ENCODE measurements at regions not wholly inside any gene's neighbourhood (a gene's known extent, or its start where the extent isn't known, plus 50 kb on each side); places are given as distances from the start of the nearest gene placed in this dataset.
A peak's percentile ranks its signal among the peaks of the same experiment; 100 is the strongest.
"Not testable (repeated sequence)": the region's sequence is repeated elsewhere in the genome, so short reads cannot be mapped to it uniquely, and the experiment has no call there.

DNA sequence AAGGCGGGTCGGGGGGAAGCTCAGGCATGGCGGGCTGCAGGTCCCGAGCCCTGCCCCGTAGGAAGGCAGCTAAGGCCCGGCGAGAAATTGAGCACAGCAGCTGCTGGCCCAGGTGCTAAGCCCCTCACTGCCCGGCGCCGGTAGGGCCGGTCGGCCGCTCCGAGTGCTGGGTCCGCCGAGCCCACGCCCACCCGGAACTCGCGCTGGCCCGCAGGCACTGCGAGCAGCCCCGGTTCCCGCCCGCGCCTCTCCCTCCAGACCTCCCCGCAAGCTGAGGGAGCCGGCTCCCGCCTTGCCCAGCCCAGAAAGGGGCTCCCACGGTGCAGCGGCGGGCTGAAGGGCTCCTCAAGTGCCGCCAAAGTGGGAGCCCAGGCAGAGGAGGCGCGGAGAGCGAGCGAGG is 209.9 kb downstream of the TRIB2 start:
- H3K27me3 Mint-ChIP-seq, result peaks cover 11% of the 10 kb centered on the region
- H3K9me3 Mint-ChIP-seq, H3K27ac Mint-ChIP-seq, H3K4me3 Mint-ChIP-seq, ATAC-seq, H3K36me3 Mint-ChIP-seq: not testable (repeated sequence)
- peaks cover 20% of the 10 kb centered on the region for H3K4me1 Mint-ChIP-seq

DNA sequence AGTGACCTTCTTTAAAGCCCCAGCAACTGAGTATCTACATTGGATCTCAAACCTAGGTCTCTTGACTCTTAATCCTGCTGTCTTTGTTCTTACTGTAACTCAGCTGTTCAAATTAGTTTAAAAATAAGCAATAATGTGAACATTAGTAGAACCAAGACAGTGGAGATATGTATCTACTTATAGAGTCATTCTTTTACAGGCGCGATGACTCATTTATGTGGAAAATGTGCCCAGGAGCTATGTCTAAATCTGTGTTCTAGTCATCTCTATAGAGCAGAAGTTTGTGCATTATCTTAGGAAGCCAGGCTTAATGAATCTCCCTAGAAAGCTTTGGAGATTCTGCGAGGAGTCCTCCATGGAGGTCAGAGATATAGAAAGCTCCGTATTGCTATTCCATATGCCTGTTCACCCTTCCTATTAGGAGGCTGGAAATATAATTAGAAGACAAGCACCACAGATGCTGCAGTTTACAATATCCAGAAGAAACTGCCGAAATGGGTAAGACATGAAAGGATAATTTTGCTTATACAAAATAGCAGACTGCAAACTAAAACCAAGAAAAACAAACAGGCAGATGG is 211.6 kb downstream of the TRIB2 start:
- Mint-ChIP-seq H3K9me3 (no peaks in the 10 kb centered on the region), H3K36me3 (no peaks in the 10 kb centered on the region), H3K27me3 (peaks cover 11% of the 10 kb centered on the region), H3K27ac (no peak overlapping the region), H3K4me3 (no peak overlapping the region), H3K4me1 (peaks cover 20% of the 10 kb centered on the region)
- no peak for ATAC-seq

DNA sequence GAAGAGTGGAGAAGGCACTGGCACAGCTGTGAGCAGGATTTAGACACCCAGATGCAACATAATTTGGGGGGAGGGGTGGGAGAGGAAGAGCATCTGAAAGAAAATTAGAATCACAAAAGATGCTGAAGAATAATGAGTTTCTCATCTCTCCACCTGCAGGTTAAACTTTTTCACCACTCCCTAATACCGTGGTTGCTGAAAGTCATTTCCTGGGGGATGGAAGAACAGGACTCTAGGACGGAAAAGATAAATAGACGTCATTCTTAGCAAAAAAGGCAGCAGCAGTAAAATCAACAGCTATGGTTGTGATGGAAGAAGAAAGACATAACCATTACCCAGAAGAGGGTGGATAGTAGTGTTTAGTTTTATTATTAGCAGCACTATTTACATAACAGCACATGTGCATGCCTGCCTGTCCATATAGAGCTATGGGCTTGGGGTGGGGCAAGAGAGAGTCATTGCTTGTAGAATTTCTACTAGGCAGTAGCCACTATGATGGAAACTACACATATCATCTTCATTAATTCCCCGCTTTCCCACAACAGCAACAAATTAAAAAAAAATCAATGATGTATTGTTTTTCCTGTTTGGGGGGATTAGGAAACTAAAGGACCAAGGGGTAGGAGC is 212.2 kb downstream of the TRIB2 start:
- no peak for ATAC-seq
- Mint-ChIP-seq H3K36me3 (no peaks in the 10 kb centered on the region), H3K27me3 (peaks cover 11% of the 10 kb centered on the region), H3K27ac (no peak overlapping the region), H3K9me3 (no peaks in the 10 kb centered on the region), H3K4me1 (peaks cover 20% of the 10 kb centered on the region), H3K4me3 (no peak overlapping the region)

DNA sequence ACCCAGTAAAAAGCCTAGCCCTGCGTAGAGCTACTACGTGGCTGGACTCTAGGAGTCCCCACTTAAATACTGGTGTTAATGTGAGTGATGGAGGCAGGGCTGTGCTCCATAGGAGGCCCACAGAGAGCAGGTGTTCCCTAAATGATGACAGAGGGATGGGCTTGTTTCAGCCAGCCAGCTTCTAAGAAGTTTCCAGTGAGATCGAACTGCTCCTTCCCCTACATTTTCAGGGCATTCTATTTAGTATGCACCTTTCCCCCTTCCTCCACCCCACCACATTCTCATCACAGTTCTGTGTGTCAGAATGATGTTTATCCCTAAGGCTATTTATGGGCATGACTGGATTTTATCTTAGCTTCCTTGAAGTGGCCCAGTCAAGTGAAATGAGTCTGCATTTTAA is 213.0 kb downstream of the TRIB2 start:
- H3K27me3 Mint-ChIP-seq, result peaks cover 4% of the 10 kb centered on the region
- no peak overlapping the region for H3K27ac Mint-ChIP-seq
- no peak overlapping the region for H3K4me3 Mint-ChIP-seq
- H3K36me3 Mint-ChIP-seq, result no peaks in the 10 kb centered on the region
- no peak for ATAC-seq
- peaks cover 20% of the 10 kb centered on the region for H3K4me1 Mint-ChIP-seq
- no peaks in the 10 kb centered on the region for H3K9me3 Mint-ChIP-seq

DNA sequence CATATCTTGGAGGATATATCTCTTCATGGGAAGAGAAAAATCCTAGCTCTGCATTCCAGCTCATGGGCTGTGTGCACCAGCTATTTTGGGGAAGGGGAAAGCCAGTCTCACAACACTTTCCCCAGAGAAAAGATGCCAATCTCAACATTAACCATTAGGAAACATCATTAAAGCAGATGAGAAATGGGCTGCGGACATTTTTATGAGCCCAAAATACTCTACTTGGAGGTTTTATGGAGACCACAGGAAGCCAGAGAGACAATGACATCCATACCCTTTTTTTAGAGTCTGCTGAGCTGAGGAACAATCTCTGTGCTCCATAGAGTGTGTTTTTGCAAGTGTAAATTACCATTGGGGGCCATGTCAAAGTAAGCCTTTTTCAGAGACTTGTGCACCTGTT is 213.7 kb downstream of the TRIB2 start:
- Mint-ChIP-seq H3K27ac (no peak overlapping the region), H3K9me3 (no peaks in the 10 kb centered on the region), H3K27me3 (no peaks in the 10 kb centered on the region)

DNA sequence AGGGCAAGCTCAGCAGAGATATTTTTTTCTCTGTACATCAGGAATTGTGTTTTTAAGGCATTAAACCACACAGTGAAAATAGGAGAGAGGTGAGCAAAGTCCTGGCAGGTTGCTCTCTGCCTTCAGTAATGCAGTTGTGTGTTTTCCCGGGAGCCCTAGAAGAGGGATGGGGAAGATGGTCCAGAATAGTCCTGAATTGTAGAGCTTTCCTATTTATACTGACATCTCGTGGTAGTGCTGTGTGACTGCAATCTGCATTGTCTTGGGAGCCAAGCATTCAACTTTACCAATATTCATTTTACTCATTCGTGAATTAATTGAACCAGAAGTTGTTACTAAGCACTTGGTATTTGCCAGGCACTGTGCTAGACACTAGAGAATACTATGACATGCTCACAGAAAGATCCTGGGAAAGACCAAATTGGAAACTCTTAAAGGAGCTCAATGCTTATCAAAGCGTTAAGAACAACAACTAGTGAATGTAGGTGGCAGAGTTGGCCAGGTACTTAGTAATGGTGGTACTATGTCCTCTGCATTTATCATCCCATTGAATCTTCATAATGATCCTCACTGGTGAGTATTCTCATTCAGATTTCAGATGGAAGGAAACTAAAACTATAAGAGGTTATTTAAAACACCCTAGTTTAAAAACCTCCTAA is 214.6 kb downstream of the TRIB2 start:
- no peak overlapping the region for H3K27ac Mint-ChIP-seq
- ATAC-seq, result no peak
- H3K27me3 Mint-ChIP-seq, result no peaks in the 10 kb centered on the region
- no peaks in the 10 kb centered on the region for H3K9me3 Mint-ChIP-seq
- H3K36me3 Mint-ChIP-seq, result no peaks in the 10 kb centered on the region
- peaks cover 20% of the 10 kb centered on the region for H3K4me1 Mint-ChIP-seq
- no peak overlapping the region for H3K4me3 Mint-ChIP-seq

More for the DNA sequence above, 213.7 kb downstream of the TRIB2 start:
- Mint-ChIP-seq H3K36me3 (no peaks in the 10 kb centered on the region), H3K4me3 (no peak overlapping the region), H3K4me1 (peaks cover 20% of the 10 kb centered on the region)
- no peak for ATAC-seq

DNA sequence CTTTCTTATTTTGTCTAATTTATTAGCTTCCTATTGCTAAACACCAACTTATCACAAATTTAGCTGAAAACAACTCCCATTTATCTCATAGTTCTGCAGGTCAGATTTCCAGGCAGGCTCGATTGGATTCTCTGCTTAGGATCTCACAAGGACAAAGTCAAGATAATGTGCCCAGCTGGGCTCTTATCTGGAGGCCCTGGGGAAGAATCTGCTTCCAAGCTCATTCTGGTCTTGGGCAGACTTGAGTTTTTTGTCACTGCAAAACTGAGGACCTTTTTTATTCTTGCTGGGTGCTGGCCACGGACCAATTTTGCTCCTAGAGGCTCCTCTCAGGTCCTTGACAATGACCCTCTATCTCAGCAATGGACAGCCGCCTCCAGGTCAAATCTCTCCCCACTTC is 215.5 kb downstream of the TRIB2 start:
- no peak overlapping the region for H3K27ac Mint-ChIP-seq
- H3K4me1 Mint-ChIP-seq, result peaks cover 20% of the 10 kb centered on the region
- H3K9me3 Mint-ChIP-seq, result no peaks in the 10 kb centered on the region
- H3K4me3 Mint-ChIP-seq, result no peak overlapping the region
- ATAC-seq, result no peak
- H3K36me3 Mint-ChIP-seq, result no peaks in the 10 kb centered on the region
- H3K27me3 Mint-ChIP-seq, result no peaks in the 10 kb centered on the region

DNA sequence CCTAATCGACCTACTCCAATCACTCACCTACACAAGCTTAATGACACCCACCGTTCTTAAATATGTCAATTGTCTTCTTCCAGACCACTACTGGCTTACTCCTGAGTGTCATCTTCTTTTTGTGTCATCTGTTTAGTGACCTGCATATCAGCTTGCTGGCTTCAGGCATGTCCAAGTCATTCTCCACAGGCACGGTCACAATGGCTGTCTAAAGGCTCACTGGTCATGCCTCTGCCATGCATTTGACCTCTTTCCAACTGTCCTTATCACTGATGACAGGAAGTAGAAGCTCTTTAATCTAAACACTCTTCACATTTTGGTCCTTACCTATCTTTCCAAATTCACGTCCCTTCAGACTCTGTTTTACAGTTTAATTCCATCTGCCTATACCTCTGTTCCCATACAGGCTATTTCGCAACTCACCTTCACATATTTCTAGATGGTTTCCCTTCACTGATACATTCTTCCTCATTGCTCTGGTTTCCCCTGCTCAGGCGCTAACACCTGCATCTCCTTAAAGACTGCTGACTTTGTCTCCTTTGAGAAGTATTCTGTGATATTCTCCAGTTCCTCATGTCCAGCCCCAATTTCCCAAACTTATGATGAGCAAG is 217.5 kb downstream of the TRIB2 start:
- no peak overlapping the region for H3K27ac Mint-ChIP-seq
- ATAC-seq, result no peak
- no peaks in the 10 kb centered on the region for H3K27me3 Mint-ChIP-seq
- no peak overlapping the region for H3K4me3 Mint-ChIP-seq
- H3K4me1 Mint-ChIP-seq, result peaks cover 9% of the 10 kb centered on the region
- no peaks in the 10 kb centered on the region for H3K9me3 Mint-ChIP-seq
- H3K36me3 Mint-ChIP-seq, result no peaks in the 10 kb centered on the region

DNA sequence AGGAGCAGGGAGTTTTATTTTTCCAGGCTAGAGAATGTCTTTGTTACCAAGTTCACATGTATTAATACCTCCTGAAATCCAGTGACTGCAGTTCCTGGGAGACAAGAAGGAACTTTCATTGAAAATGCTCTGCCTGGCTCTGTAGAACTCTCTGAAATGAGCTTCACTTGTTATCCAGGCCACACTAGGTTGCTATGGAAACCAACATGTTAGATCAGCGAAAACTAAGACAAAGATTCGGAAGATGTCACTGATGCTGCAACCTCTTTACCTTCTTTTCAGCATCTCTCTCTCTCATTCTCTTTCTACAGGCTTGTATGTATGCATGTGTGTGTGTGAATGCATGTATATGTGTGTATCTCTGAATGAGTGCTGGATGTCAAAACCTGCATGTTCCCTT is 218.5 kb downstream of the TRIB2 start:
- no peaks in the 10 kb centered on the region for H3K9me3 Mint-ChIP-seq
- no peaks in the 10 kb centered on the region for H3K36me3 Mint-ChIP-seq
- no peaks in the 10 kb centered on the region for H3K27me3 Mint-ChIP-seq
- no peak overlapping the region for H3K4me3 Mint-ChIP-seq
- ATAC-seq, result no peak
- H3K4me1 Mint-ChIP-seq, result peaks cover 6% of the 10 kb centered on the region
- H3K27ac Mint-ChIP-seq, result no peak overlapping the region

DNA sequence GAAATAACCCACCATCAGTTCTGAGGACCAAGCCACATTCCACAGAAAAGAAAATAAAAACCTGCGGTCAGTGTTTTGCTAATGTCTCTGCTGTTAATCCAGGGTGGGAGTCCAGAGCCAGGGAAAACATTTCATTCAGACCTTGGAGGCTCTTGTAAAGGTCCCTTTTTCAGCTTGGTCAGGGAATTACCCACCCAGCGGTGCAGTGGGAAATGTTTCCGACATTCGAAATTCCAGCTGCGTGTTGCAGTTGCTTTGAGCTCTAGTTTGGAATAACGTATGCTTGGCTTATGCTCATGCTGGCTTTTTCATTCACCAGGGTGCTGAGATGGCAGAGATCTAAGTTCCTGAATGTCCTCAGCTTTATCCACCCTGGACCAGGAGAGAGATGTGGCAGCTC is 219.1 kb downstream of the TRIB2 start:
- Mint-ChIP-seq H3K27ac (no peak overlapping the region), H3K36me3 (no peaks in the 10 kb centered on the region), H3K4me3 (no peak overlapping the region), H3K4me1 (peaks cover 6% of the 10 kb centered on the region), H3K27me3 (no peaks in the 10 kb centered on the region), H3K9me3 (no peaks in the 10 kb centered on the region)
- ATAC-seq, result no peak

DNA sequence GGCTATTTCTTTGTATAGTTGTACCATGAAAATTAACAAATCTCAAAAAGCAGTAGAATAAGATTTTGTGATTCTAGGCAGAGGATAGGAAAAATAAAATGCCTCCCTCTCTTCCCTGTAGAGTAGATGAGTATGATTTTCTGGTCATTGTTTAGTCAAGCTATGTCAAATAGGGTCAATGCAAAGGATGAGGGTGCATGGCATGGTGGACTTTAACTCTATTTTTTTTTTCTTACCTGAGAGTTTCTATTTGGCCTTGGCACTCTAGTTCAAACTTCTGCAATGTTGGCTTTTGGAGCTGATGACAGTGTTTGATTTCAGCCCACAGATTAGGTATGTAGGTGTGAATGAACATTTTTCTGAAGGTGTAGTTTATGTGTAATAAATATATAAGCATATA is 224.5 kb downstream of the TRIB2 start:
- ATAC-seq, result no peak
- Mint-ChIP-seq H3K4me3 (no peak overlapping the region), H3K27me3 (no peaks in the 10 kb centered on the region), H3K27ac (no peak overlapping the region), H3K9me3 (no peaks in the 10 kb centered on the region), H3K36me3 (no peaks in the 10 kb centered on the region), H3K4me1 (no peaks in the 10 kb centered on the region)

DNA sequence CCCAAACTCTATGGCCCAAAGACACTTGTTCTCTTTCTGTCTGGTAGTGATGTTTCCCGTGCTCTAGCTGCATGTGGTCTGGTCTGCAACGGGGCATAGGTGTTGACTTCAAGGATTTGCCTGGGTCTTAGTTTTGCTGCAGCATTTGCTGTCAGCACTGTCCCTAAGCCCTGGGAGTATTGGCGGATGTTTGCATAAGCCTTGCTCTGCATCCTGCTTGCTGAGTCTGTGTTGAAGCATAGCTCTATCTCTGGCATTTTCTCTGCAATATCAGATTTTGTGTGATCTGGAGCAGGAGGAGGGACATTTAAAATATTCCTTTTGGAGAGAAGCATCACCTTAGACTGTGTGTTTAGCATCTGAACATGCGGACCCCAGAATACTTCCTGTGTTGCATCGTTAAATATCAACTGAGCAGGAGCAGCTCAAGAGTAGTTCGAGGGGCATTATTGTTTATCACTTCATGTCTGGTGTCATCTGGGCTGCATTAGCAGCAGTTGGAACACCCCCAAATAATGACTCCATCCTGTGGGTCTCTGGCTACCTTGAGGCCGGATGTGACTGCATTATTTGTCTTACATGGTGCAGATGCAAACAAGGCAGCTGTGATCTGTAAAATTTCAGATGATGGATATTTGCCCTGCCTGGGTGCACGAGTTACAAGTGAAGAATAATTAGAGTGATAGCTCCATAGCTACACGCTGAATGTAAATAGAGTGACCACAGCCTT is 231.7 kb downstream of the TRIB2 start:
- Mint-ChIP-seq H3K27ac (no peak overlapping the region), H3K36me3 (no peaks in the 10 kb centered on the region), H3K27me3 (peaks cover 24% of the 10 kb centered on the region), H3K4me1 (peaks cover 6% of the 10 kb centered on the region), H3K9me3 (no peaks in the 10 kb centered on the region), H3K4me3 (no peak overlapping the region)
- ATAC-seq, result no peak

DNA sequence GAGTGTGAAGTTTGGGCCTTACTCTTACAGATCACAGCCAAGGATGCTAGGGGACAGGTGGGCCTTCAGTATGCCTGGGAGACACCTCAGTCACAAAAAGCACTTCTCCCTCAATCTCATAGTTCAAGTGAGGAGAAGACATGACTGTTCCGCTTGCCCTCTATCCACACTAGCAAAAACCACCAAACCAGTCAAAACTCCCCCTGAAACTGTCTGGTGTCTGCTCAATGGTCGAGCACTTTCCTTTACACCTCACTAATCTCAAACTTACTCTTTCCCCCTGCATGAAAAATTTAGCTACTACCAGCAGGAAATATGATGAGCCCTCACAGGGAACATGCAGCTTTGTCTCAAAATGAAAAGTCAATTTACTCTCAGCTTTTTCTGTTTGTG is 232.2 kb downstream of the TRIB2 start:
- Mint-ChIP-seq H3K27me3 (peaks cover 29% of the 10 kb centered on the region), H3K9me3 (no peaks in the 10 kb centered on the region), H3K27ac (no peak overlapping the region), H3K4me3 (no peak overlapping the region), H3K36me3 (no peaks in the 10 kb centered on the region), H3K4me1 (peaks cover 6% of the 10 kb centered on the region)
- peak; percentile 92 for ATAC-seq

DNA sequence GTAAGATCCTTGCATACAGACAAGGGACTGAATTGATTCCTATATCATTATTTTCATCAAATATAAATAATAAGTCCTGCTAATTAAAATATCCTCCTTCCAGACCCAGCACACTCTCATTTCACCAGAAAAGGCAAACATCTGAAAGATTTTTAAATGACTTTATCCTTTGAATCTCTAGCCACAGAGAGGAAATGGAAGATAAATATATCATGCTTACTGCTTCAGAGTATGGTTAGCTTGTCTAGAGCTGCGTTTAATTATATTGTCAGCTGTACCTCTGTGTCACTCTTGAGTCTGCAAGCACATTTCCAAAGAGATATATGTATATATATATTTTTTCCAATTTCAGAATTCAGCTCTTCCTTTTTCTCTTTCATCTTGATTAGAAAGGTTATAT is 232.7 kb downstream of the TRIB2 start:
- no peaks in the 10 kb centered on the region for H3K9me3 Mint-ChIP-seq
- H3K27ac Mint-ChIP-seq, result no peak overlapping the region
- H3K4me1 Mint-ChIP-seq, result peaks cover 6% of the 10 kb centered on the region
- ATAC-seq, result no peak
- H3K36me3 Mint-ChIP-seq, result no peaks in the 10 kb centered on the region
- no peak overlapping the region for H3K4me3 Mint-ChIP-seq
- peaks cover 29% of the 10 kb centered on the region for H3K27me3 Mint-ChIP-seq

DNA sequence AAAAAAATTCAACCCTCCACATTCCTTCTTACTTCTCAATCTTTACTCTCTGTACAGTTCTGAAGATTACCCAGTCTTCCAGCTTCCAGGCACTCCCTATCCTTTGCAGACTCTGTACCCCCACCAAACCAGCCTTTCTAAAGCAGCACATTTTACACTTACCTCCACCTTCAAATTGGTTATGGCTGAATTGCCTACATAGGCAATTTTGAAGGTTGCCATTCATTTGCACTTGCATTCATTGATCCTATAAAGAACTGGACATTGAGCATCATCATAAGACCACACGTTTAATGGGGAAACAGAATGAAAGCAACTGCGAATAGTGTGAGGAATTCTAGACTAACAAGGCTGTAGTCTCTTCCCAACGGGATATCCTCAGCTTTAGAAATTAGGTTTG is 233.4 kb downstream of the TRIB2 start:
- Mint-ChIP-seq H3K27me3 (peaks cover 32% of the 10 kb centered on the region), H3K4me1 (peaks cover 6% of the 10 kb centered on the region), H3K36me3 (no peaks in the 10 kb centered on the region), H3K9me3 (no peaks in the 10 kb centered on the region), H3K4me3 (no peak overlapping the region), H3K27ac (no peak overlapping the region)
- no peak for ATAC-seq

All from stimulated activated memory B cell treated with anti-CD40 and anti-IgM and Interleukin-4, amounts not matched to agents 10 μg/mL and 1 μg/mL and 100 μg/mL, for 72 hours (primary cell).